ENCODE measurements at regions not wholly inside any gene's neighbourhood (a gene's known extent, or its start where the extent isn't known, plus 50 kb on each side); places are given as distances from the start of the nearest gene placed in this dataset.

GRCh38 chr6:11366934-11367637 lies 134.6 kb upstream of the NEDD9 start (continued):
- TF ChIP-seq BCL3 (CRISPR knock-in tag; IDR thresholded peaks at IDR 0.05) (no peak), ZSCAN31 (CRISPR knock-in tag; IDR thresholded peaks at IDR 0.05; ENCODE audit: low read depth) (no peak), SOX5 (CRISPR knock-in tag; IDR thresholded peaks at IDR 0.05; ENCODE audit: borderline replicate concordance) (no peak), GLI4 (CRISPR knock-in tag; IDR thresholded peaks at IDR 0.05; ENCODE audit: borderline replicate concordance) (0 out of 2 replicates have a peak, but pooled peaks have one; percentile 5), ZNF530 (CRISPR knock-in tag; IDR thresholded peaks at IDR 0.05; ENCODE audit: low read depth) (no peak), STAG1 (CRISPR knock-in tag; IDR thresholded peaks at IDR 0.05) (no peak), NFIB (CRISPR knock-in tag; IDR thresholded peaks at IDR 0.05; ENCODE audit: borderline replicate concordance) (no peak), EHMT2 (IDR thresholded peaks at IDR 0.05; ENCODE audit: borderline replicate concordance, low read depth, low read length) (no peak), ZNF20 (CRISPR knock-in tag; IDR thresholded peaks at IDR 0.05) (no peak), NR2F6 (IDR thresholded peaks at IDR 0.05) (no peak), NR2F6 (CRISPR knock-in tag; IDR thresholded peaks at IDR 0.05) (no peak), MTA3 (CRISPR knock-in tag; IDR thresholded peaks at IDR 0.05) (no peak), ZNF607 (CRISPR knock-in tag; IDR thresholded peaks at IDR 0.05; ENCODE audit: borderline replicate concordance) (no peak), NFIC (IDR thresholded peaks at IDR 0.05; ENCODE audit: low read length) (no peak), ARNT (IDR thresholded peaks at IDR 0.05) (no peak), NFE2L1 (CRISPR knock-in tag; IDR thresholded peaks at IDR 0.05; ENCODE audit: borderline replicate concordance) (no peak), ZNF557 (CRISPR knock-in tag; IDR thresholded peaks at IDR 0.05) (0 out of 2 replicates have a peak, but pooled peaks have one; percentile 52), TCF7L2 (IDR thresholded peaks at IDR 0.05; ENCODE audit: low read depth, low read length) (no peak), THYN1 (CRISPR knock-in tag; IDR thresholded peaks at IDR 0.05; ENCODE audit: borderline replicate concordance, low read depth) (0 out of 2 replicates have a peak, but pooled peaks have one; percentile 79), ZBTB3 (CRISPR knock-in tag; IDR thresholded peaks at IDR 0.05; ENCODE audit: borderline replicate concordance, low read depth) (no peak), ZNF432 (CRISPR knock-in tag; IDR thresholded peaks at IDR 0.05; ENCODE audit: borderline replicate concordance) (no peak), HINFP (CRISPR knock-in tag; IDR thresholded peaks at IDR 0.05; ENCODE audit: low read depth) (no peak), ZNF558 (CRISPR knock-in tag; IDR thresholded peaks at IDR 0.05; ENCODE audit: borderline replicate concordance) (no peak)
- TF ChIP-seq, protein P1, sequence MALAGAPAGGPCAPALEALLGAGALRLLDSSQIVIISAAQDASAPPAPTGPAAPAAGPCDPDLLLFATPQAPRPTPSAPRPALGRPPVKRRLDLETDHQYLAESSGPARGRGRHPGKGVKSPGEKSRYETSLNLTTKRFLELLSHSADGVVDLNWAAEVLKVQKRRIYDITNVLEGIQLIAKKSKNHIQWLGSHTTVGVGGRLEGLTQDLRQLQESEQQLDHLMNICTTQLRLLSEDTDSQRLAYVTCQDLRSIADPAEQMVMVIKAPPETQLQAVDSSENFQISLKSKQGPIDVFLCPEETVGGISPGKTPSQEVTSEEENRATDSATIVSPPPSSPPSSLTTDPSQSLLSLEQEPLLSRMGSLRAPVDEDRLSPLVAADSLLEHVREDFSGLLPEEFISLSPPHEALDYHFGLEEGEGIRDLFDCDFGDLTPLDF (CRISPR knock-in tag; IDR thresholded peaks at IDR 0.05), result 0 out of 2 replicates have a peak, but pooled peaks have one; percentile 36
- TF ChIP-seq, protein P2, sequence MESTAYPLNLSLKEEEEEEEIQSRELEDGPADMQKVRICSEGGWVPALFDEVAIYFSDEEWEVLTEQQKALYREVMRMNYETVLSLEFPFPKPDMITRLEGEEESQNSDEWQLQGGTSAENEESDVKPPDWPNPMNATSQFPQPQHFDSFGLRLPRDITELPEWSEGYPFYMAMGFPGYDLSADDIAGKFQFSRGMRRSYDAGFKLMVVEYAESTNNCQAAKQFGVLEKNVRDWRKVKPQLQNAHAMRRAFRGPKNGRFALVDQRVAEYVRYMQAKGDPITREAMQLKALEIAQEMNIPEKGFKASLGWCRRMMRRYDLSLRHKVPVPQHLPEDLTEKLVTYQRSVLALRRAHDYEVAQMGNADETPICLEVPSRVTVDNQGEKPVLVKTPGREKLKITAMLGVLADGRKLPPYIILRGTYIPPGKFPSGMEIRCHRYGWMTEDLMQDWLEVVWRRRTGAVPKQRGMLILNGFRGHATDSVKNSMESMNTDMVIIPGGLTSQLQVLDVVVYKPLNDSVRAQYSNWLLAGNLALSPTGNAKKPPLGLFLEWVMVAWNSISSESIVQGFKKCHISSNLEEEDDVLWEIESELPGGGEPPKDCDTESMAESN (CRISPR knock-in tag; conservative IDR thresholded peaks at IDR 0.05), result no peak
- TF ChIP-seq, protein P3, sequence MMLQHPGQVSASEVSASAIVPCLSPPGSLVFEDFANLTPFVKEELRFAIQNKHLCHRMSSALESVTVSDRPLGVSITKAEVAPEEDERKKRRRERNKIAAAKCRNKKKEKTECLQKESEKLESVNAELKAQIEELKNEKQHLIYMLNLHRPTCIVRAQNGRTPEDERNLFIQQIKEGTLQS (CRISPR knock-in tag; IDR thresholded peaks at IDR 0.05), result no peak

All from HepG2 (cell line).